Heart right ventricle (tissue), 16 donors: ENCODE measurements at regions not wholly inside any gene's neighbourhood (a gene's known extent, or its start where the extent isn't known, plus 50 kb on each side); places are given as distances from the start of the nearest gene placed in this dataset.

Experiments used
- ATAC-seq, 8 donors: fragments of 200-7000 bp; cut with Tn5 transposase; one replicate each; pipeline ENCODE4 v1.9.1; 2020; ENCODE audit warnings: mild to moderate bottlenecking in 8 of 8, moderate library complexity in 8 of 8, moderate number of reproducible peaks in 1 of 8
- DNase-seq, 2 donors: peaks; one replicate each; pipeline ENCODE4 v3.0.0-alpha.2; 2020
- H3K27ac ChIP-seq, 10 donors: fragments of 200-600 bp; sonication (generic) in 2 of 10; one replicate each; pipeline versions ENCODE4 v1.5.0 to v1.8.0; 2020 to 2022; ENCODE audit warnings: mild to moderate bottlenecking in 3 of 10
- H3K27me3 ChIP-seq, 7 donors: fragments of 200-600 bp; one replicate each; pipeline ENCODE4 v1.8.0; 2021 to 2022; ENCODE audit warnings: mild to moderate bottlenecking in 2 of 7
- H3K36me3 ChIP-seq, 9 donors: fragments of 200-600 bp; sonication (generic) in 1 of 9; one replicate each; pipeline versions ENCODE4 v1.5.0 to v1.8.0; 2020 to 2022; ENCODE audit warnings: mild to moderate bottlenecking in 2 of 9
- H3K4me1 ChIP-seq, 9 donors: fragments of 200-600 bp; sonication (generic) in 1 of 9; one replicate each; pipeline versions ENCODE4 v1.5.0 to v1.8.0; 2020 to 2022; ENCODE audit warnings: mild to moderate bottlenecking in 4 of 9
- H3K4me3 ChIP-seq, 10 donors: fragments of 200-600 bp; sonication (generic) in 2 of 10; one replicate each; pipeline versions ENCODE4 v1.5.0 to v1.8.0; 2020 to 2022; ENCODE audit warnings: mild to moderate bottlenecking in 7 of 10, moderate library complexity in 2 of 10
- H3K9me3 ChIP-seq, 11 donors: fragments of 200-600 bp in 10 of 11; sonication (generic) in 2 of 11; one replicate each; pipeline versions ENCODE4 v1.5.0 to v1.8.0; 2013 to 2022; ENCODE audit warnings: mild to moderate bottlenecking in 2 of 11, control low read depth in 1 of 11, moderate library complexity in 1 of 11
- CTCF ChIP-seq, 9 donors: fragments of 200-600 bp; sonication (generic) in 2 of 9; IDR thresholded peaks; one replicate each; pipeline versions ENCODE4 v1.5.0 to v1.8.0; 2021 to 2022; ENCODE audit warnings: antibody characterized with exemption in 9 of 9, mild to moderate bottlenecking in 5 of 9, moderate library complexity in 1 of 9
- WGBS, 2 donors: extraction: QIAGEN DNeasy Blood & Tissue Kit; methylation state at CpG; one replicate each; pipeline ENCODE4 v1.1.7; 2013; ENCODE audit warnings: inconsistent platforms in 1 of 2; 5-methylcytosine and 5-hydroxymethylcytosine counted together
- intact Hi-C, 10 donors: fragments of 100-400 bp; cut with DNase I; formaldehyde crosslinking; loops; one replicate each; pipeline versions ENCODE4 v1.11.1 to v1.14.2; 2022
- donor health status: Arrhythmogenic right ventricular cardiomyopathy.
- donor health status: ischemic (EF 13 %, LVEDD 7.1; RV severe dilation, severe dysfunction).
- donor health status: healthy with polysubstance abuse.
- donor health status: DM: no; HTN: yes; CAD: no.
- donor health status: DM: no; HTN: no; CAD: no.
- donor health status: ischemic (EF 25% LVEDD 6.9; RV normal size, moderate dysfunction).
- donor health status: ischemic (EF 25% LVEDD 5.7; RV mildly dilated, moderate dysfunction).
- donor health status: healthy.
- donor health status: DM: yes; HTN: yes; CAD: no.
- donor health status: Ischemic cardiomyopathy.
- donor health status: ischemic (EF 35%, LVEDD 5.7; RV mildly dilated, moderate dysfunction).
- donor health status: nonischemic (EF 11% LVEDD 7.7; RV severe dilation, severe dysfunction).
- donor health status: DM: yes; HTN: yes; CAD: no.
- donor health status: PGD.
- donor health status: ischemic (EF 29% LVEDD 5.4; RV normal size, mild dysfunction).
- donor health status: nonischemic (EF 23%, LVEDD 6.1; RV moderate dilation, normal function).

GRCh38 chr4:60817609-60818008 is 382.5 kb upstream of the ADGRL3 start:
- H3K9me3 ChIP-seq = no peaks in the 10 kb centered on the region
- no peak for ATAC-seq
- no peaks in the 10 kb centered on the region for H3K4me1 ChIP-seq
- H3K4me3 ChIP-seq = no peak overlapping the region
- no peak for DNase-seq
- intact Hi-C loops = no loop called here
- H3K27ac ChIP-seq = no peak overlapping the region
- TF ChIP-seq CTCF (IDR thresholded peaks at IDR 0.05) = no peak
- 83 to 90% methylated on average over 1 of the region's 1 CpG for WGBS, 2 donors
- H3K36me3 ChIP-seq = no peaks in the 10 kb centered on the region
- no peaks in the 10 kb centered on the region for H3K27me3 ChIP-seq

GRCh38 chr4:60822986-60823385 is 377.1 kb upstream of the ADGRL3 start:
- 73 to 80% methylated on average over 2 of the region's 2 CpGs for WGBS, 2 donors
- Histone ChIP-seq H3K9me3 (peaks cover 0 to 5% (median 0%) of the 10 kb centered on the region in 11 donors), H3K27ac (no peak overlapping the region), H3K4me3 (no peak overlapping the region), H3K36me3 (no peaks in the 10 kb centered on the region), H3K4me1 (no peaks in the 10 kb centered on the region), H3K27me3 (no peaks in the 10 kb centered on the region)
- TF ChIP-seq CTCF (IDR thresholded peaks at IDR 0.05) = no peak
- DNase-seq (no peak), ATAC-seq (no peak)
- intact Hi-C loops = no loop called here

- H3K27ac ChIP-seq = no peak overlapping the region
- no peaks in the 10 kb centered on the region for H3K36me3 ChIP-seq
- WGBS, 2 donors = 86 to 89% methylated on average over 1 of the region's 1 CpG
- H3K4me1 ChIP-seq = no peaks in the 10 kb centered on the region
- intact Hi-C loops = no loop called here
- no peak for DNase-seq
- ATAC-seq = no peak
- peaks cover 0 to 5% (median 0%) of the 10 kb centered on the region in 11 donors for H3K9me3 ChIP-seq
- no peaks in the 10 kb centered on the region for H3K27me3 ChIP-seq
- H3K4me3 ChIP-seq = no peak overlapping the region
- no peak for TF ChIP-seq CTCF (IDR thresholded peaks at IDR 0.05)
Measured at GRCh38 chr4:60840020-60840419, 360.1 kb upstream of the ADGRL3 start.

GRCh38 chr4:60846678-60847077 is 353.4 kb upstream of the ADGRL3 start:
- Histone ChIP-seq H3K4me1 (no peaks in the 10 kb centered on the region), H3K9me3 (peaks cover 0 to under 1% (median 0%) of the 10 kb centered on the region in 11 donors), H3K27ac (no peak overlapping the region), H3K36me3 (no peaks in the 10 kb centered on the region), H3K27me3 (no peaks in the 10 kb centered on the region), H3K4me3 (no peak overlapping the region)
- DNase-seq (no peak), ATAC-seq (no peak)
- WGBS, 2 donors = 82 to 83% methylated on average over 4 of the region's 4 CpGs
- no peak for TF ChIP-seq CTCF (IDR thresholded peaks at IDR 0.05)
- intact Hi-C loops = no loop called here

- intact Hi-C loops = no loop called here
- TF ChIP-seq CTCF (IDR thresholded peaks at IDR 0.05) = no peak
- no peak overlapping the region for H3K4me3 ChIP-seq
- no peak overlapping the region for H3K27ac ChIP-seq
- no peaks in the 10 kb centered on the region for H3K27me3 ChIP-seq
- no peak for DNase-seq
- no peak for ATAC-seq
- H3K9me3 ChIP-seq = peaks cover 0 to 10% (median 0%) of the 10 kb centered on the region in 11 donors
- WGBS, 2 donors = 59 to 62% methylated on average over 4 of the region's 4 CpGs
- no peaks in the 10 kb centered on the region for H3K36me3 ChIP-seq
- H3K4me1 ChIP-seq = no peaks in the 10 kb centered on the region
Measured at GRCh38 chr4:60847614-60848013, 352.5 kb upstream of the ADGRL3 start.
